ENCODE measurements at regions not wholly inside any gene's neighbourhood (a gene's known extent, or its start where the extent isn't known, plus 50 kb on each side); places are given as distances from the start of the nearest gene placed in this dataset.

GRCh38 chr14:104348741-104349140 lies 210.4 kb downstream of the KIF26A start:
- Histone ChIP-seq H3K27ac (no peak overlapping the region), H3K27me3 (ENCODE audit: insufficient read depth, low read depth) (peaks cover 94% of the 10 kb centered on the region), H3K9me2 (ENCODE audit: insufficient read depth) (no peaks in the 10 kb centered on the region), H3F3A (ENCODE audit: insufficient read depth, low read depth) (no peaks in the 10 kb centered on the region), H4K20me1 (ENCODE audit: insufficient read depth) (0 out of 2 replicates have a peak, but pooled peaks cover 5% of the 10 kb centered on the region), H3K4me1 (replicated peaks; ENCODE audit: insufficient read depth) (no peaks in the 10 kb centered on the region), H2AFZ (no peak overlapping the region), H3K4me2 (no peak overlapping the region), H3K4me3 (no peak overlapping the region), H3K9me3 (ENCODE audit: insufficient read depth, low read depth) (no peaks in the 10 kb centered on the region), H3K36me3 (ENCODE audit: low read depth) (no peaks in the 10 kb centered on the region), H3K79me2 (ENCODE audit: low read depth) (no peaks in the 10 kb centered on the region)
- intact Hi-C loops (cut with micrococcal nuclease; ENCODE audit: unreplicated experiment): no loop called here
- TF ChIP-seq CTCF (conservative IDR thresholded peaks at IDR 0.05) (no peak), EZH2 (IDR thresholded peaks at IDR 0.05; ENCODE audit: low read depth) (no peak)
- CTCF ChIA-PET: no interaction called here
- no TSS peak for BruUV-seq (replicated peaks)
- DNase-seq: no peak
- POLR2A ChIA-PET (ENCODE audit: unreplicated experiment): no interaction called here

- no peak for TF ChIP-seq CTCF (conservative IDR thresholded peaks at IDR 0.05)
- no peak for TF ChIP-seq EZH2 (IDR thresholded peaks at IDR 0.05; ENCODE audit: low read depth)
- no peaks in the 10 kb centered on the region for H3F3A ChIP-seq (ENCODE audit: insufficient read depth, low read depth)
- 0 out of 2 replicates have a peak, but pooled peaks cover 5% of the 10 kb centered on the region for H4K20me1 ChIP-seq (ENCODE audit: insufficient read depth)
- no peak overlapping the region for H3K4me3 ChIP-seq
- no peak overlapping the region for H2AFZ ChIP-seq
- no peaks in the 10 kb centered on the region for H3K4me1 ChIP-seq (replicated peaks; ENCODE audit: insufficient read depth)
- H3K27me3 ChIP-seq (ENCODE audit: insufficient read depth, low read depth): peaks cover 89% of the 10 kb centered on the region
- no peaks in the 10 kb centered on the region for H3K79me2 ChIP-seq (ENCODE audit: low read depth)
- no peaks in the 10 kb centered on the region for H3K9me2 ChIP-seq (ENCODE audit: insufficient read depth)
- no peaks in the 10 kb centered on the region for H3K36me3 ChIP-seq (ENCODE audit: low read depth)
- intact Hi-C loops (cut with micrococcal nuclease; ENCODE audit: unreplicated experiment): no loop called here
- BruUV-seq (replicated peaks): no TSS peak
- no peaks in the 10 kb centered on the region for H3K9me3 ChIP-seq (ENCODE audit: insufficient read depth, low read depth)
- ChIA-PET CTCF (no interaction called here), POLR2A (ENCODE audit: unreplicated experiment) (no interaction called here)
- no peak overlapping the region for H3K27ac ChIP-seq
- no peak for DNase-seq
- no peak overlapping the region for H3K4me2 ChIP-seq
Measured at GRCh38 chr14:104349950-104350349, 211.6 kb downstream of the KIF26A start.

GRCh38 chr14:104350463-104351185 lies 212.2 kb downstream of the KIF26A start:
- Histone ChIP-seq H3K4me1 (replicated peaks; ENCODE audit: insufficient read depth) (no peaks in the 10 kb centered on the region), H3K4me2 (no peak overlapping the region), H2AFZ (no peak overlapping the region), H3K36me3 (ENCODE audit: low read depth) (no peaks in the 10 kb centered on the region), H3K9me2 (ENCODE audit: insufficient read depth) (no peaks in the 10 kb centered on the region), H3K27ac (no peak overlapping the region), H3F3A (ENCODE audit: insufficient read depth, low read depth) (no peaks in the 10 kb centered on the region), H3K27me3 (ENCODE audit: insufficient read depth, low read depth) (peaks cover 88% of the 10 kb centered on the region), H3K4me3 (no peak overlapping the region), H3K9me3 (ENCODE audit: insufficient read depth, low read depth) (no peaks in the 10 kb centered on the region), H3K79me2 (ENCODE audit: low read depth) (no peaks in the 10 kb centered on the region), H4K20me1 (ENCODE audit: insufficient read depth) (0 out of 2 replicates have a peak, but pooled peaks cover 5% of the 10 kb centered on the region)
- ChIA-PET POLR2A (ENCODE audit: unreplicated experiment) (no interaction called here), CTCF (no interaction called here)
- intact Hi-C loops (cut with micrococcal nuclease; ENCODE audit: unreplicated experiment): no loop called here
- TF ChIP-seq CTCF (conservative IDR thresholded peaks at IDR 0.05) (no peak), EZH2 (IDR thresholded peaks at IDR 0.05; ENCODE audit: low read depth) (no peak)
- no peak for DNase-seq
- BruUV-seq (replicated peaks): no TSS peak
